ENCODE measurements at regions not wholly inside any gene's neighbourhood (a gene's known extent, or its start where the extent isn't known, plus 50 kb on each side); places are given as distances from the start of the nearest gene placed in this dataset.

GRCh38 chr9:97759581-97760288 lies 62.6 kb upstream of the XPA start:
- H3K36me3 Mint-ChIP-seq (ENCODE audit: insufficient read depth), result no peaks in the 10 kb centered on the region
- no peak for TF ChIP-seq CTCF (IDR thresholded peaks at IDR 0.05; ENCODE audit: unreplicated experiment)
- no peak overlapping the region for H3K4me3 Mint-ChIP-seq (ENCODE audit: low read depth)
- peaks cover 3% of the 10 kb centered on the region for H3K9me3 Mint-ChIP-seq (ENCODE audit: low read depth)
- no peak overlapping the region for H3K27ac Mint-ChIP-seq
- H3K4me1 Mint-ChIP-seq (ENCODE audit: low read depth), result no peaks in the 10 kb centered on the region
- no peak for DNase-seq (ENCODE audit: low spot score, unreplicated experiment)
- peaks cover 38% of the 10 kb centered on the region for H3K27me3 Mint-ChIP-seq

- no peaks in the 10 kb centered on the region for H3K4me1 Mint-ChIP-seq (ENCODE audit: low read depth)
- TF ChIP-seq CTCF (IDR thresholded peaks at IDR 0.05; ENCODE audit: unreplicated experiment), result no peak
- H3K9me3 Mint-ChIP-seq (ENCODE audit: low read depth), result no peaks in the 10 kb centered on the region
- no peaks in the 10 kb centered on the region for H3K36me3 Mint-ChIP-seq (ENCODE audit: insufficient read depth)
- H3K27me3 Mint-ChIP-seq, result peaks cover 38% of the 10 kb centered on the region
- no peak overlapping the region for H3K27ac Mint-ChIP-seq
- H3K4me3 Mint-ChIP-seq (ENCODE audit: low read depth), result no peak overlapping the region
- no peak for DNase-seq (ENCODE audit: low spot score, unreplicated experiment)
Measured at GRCh38 chr9:97761056-97761598, 64.0 kb upstream of the XPA start.

GRCh38 chr9:97761879-97762278 lies 64.7 kb upstream of the XPA start:
- Mint-ChIP-seq H3K9me3 (ENCODE audit: low read depth) (no peaks in the 10 kb centered on the region), H3K4me1 (ENCODE audit: low read depth) (no peaks in the 10 kb centered on the region), H3K27ac (no peak overlapping the region), H3K27me3 (peaks cover 38% of the 10 kb centered on the region), H3K4me3 (ENCODE audit: low read depth) (no peak overlapping the region), H3K36me3 (ENCODE audit: insufficient read depth) (no peaks in the 10 kb centered on the region)
- no peak for TF ChIP-seq CTCF (IDR thresholded peaks at IDR 0.05; ENCODE audit: unreplicated experiment)
- no peak for DNase-seq (ENCODE audit: low spot score, unreplicated experiment)

- no peaks in the 10 kb centered on the region for H3K9me3 Mint-ChIP-seq (ENCODE audit: low read depth)
- H3K27ac Mint-ChIP-seq, result no peak overlapping the region
Measured at GRCh38 chr9:97763874-97764273, 66.7 kb upstream of the XPA start.

GRCh38 chr9:97766092-97766491 lies 69.0 kb upstream of the XPA start:
- TF ChIP-seq CTCF (IDR thresholded peaks at IDR 0.05; ENCODE audit: unreplicated experiment), result no peak
- no peak overlapping the region for H3K27ac Mint-ChIP-seq
- no peaks in the 10 kb centered on the region for H3K36me3 Mint-ChIP-seq (ENCODE audit: insufficient read depth)
- H3K27me3 Mint-ChIP-seq, result peaks cover 37% of the 10 kb centered on the region
- H3K9me3 Mint-ChIP-seq (ENCODE audit: low read depth), result no peaks in the 10 kb centered on the region
- H3K4me1 Mint-ChIP-seq (ENCODE audit: low read depth), result no peaks in the 10 kb centered on the region
- no peak for DNase-seq (ENCODE audit: low spot score, unreplicated experiment)
- H3K4me3 Mint-ChIP-seq (ENCODE audit: low read depth), result no peak overlapping the region

More at GRCh38 chr9:97763874-97764273, 66.7 kb upstream of the XPA start:
- Mint-ChIP-seq H3K4me3 (ENCODE audit: low read depth) (no peak overlapping the region), H3K4me1 (ENCODE audit: low read depth) (no peaks in the 10 kb centered on the region), H3K36me3 (ENCODE audit: insufficient read depth) (no peaks in the 10 kb centered on the region), H3K27me3 (peaks cover 27% of the 10 kb centered on the region)
- no peak for TF ChIP-seq CTCF (IDR thresholded peaks at IDR 0.05; ENCODE audit: unreplicated experiment)
- no peak for DNase-seq (ENCODE audit: low spot score, unreplicated experiment)

Data from progenitor cell of endocrine pancreas (in vitro differentiated cells).